ENCODE measurements at regions not wholly inside any gene's neighbourhood (a gene's known extent, or its start where the extent isn't known, plus 50 kb on each side); places are given as distances from the start of the nearest gene placed in this dataset.

- TF ChIP-seq, protein P1, sequence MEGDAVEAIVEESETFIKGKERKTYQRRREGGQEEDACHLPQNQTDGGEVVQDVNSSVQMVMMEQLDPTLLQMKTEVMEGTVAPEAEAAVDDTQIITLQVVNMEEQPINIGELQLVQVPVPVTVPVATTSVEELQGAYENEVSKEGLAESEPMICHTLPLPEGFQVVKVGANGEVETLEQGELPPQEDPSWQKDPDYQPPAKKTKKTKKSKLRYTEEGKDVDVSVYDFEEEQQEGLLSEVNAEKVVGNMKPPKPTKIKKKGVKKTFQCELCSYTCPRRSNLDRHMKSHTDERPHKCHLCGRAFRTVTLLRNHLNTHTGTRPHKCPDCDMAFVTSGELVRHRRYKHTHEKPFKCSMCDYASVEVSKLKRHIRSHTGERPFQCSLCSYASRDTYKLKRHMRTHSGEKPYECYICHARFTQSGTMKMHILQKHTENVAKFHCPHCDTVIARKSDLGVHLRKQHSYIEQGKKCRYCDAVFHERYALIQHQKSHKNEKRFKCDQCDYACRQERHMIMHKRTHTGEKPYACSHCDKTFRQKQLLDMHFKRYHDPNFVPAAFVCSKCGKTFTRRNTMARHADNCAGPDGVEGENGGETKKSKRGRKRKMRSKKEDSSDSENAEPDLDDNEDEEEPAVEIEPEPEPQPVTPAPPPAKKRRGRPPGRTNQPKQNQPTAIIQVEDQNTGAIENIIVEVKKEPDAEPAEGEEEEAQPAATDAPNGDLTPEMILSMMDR (IDR thresholded peaks at IDR 0.05), result no peak
- no peak for TF ChIP-seq POLR2A (IDR thresholded peaks at IDR 0.05)
These were observed 306.9 kb downstream of the AACS start for GRCh38 chr12:125372085-125372484.
